ENCODE measurements at regions not wholly inside any gene's neighbourhood (a gene's known extent, or its start where the extent isn't known, plus 50 kb on each side); places are given as distances from the start of the nearest gene placed in this dataset.

- no peak for DNase-seq (ENCODE audit: low spot score)
Observed at GRCh38 chr5:105807951-105808350, 1862.8 kb downstream of the EFNA5 start.

GRCh38 chr5:105807290-105807689, 1863.4 kb downstream of the EFNA5 start:
- DNase-seq (ENCODE audit: low spot score), result no peak

- DNase-seq (ENCODE audit: low spot score), result no peak
Observed at GRCh38 chr5:105806596-105806995, 1864.1 kb downstream of the EFNA5 start.

GRCh38 chr5:105803431-105803830, 1867.3 kb downstream of the EFNA5 start:
- no peak for DNase-seq (ENCODE audit: low spot score)

- no peak for DNase-seq (ENCODE audit: low spot score)
Observed at GRCh38 chr5:105794578-105794977, 1876.2 kb downstream of the EFNA5 start.

GRCh38 chr5:105789246-105789645, 1881.5 kb downstream of the EFNA5 start:
- DNase-seq (ENCODE audit: low spot score), result no peak

- DNase-seq (ENCODE audit: low spot score), result no peak
Observed at GRCh38 chr5:105783811-105784210, 1886.9 kb downstream of the EFNA5 start.

GRCh38 chr5:105782501-105782900, 1888.2 kb downstream of the EFNA5 start:
- DNase-seq (ENCODE audit: low spot score), result no peak

GRCh38 chr5:105773241-105773640, 1897.5 kb downstream of the EFNA5 start:
- DNase-seq (ENCODE audit: low spot score), result no peak

- DNase-seq (ENCODE audit: low spot score), result no peak
Observed at GRCh38 chr5:105767267-105767666, 1903.5 kb downstream of the EFNA5 start.

GRCh38 chr5:105762728-105763127, 1908.0 kb downstream of the EFNA5 start:
- DNase-seq (ENCODE audit: low spot score), result no peak

GRCh38 chr5:105754056-105754455, 1916.7 kb downstream of the EFNA5 start:
- no peak for DNase-seq (ENCODE audit: low spot score)

GRCh38 chr5:105752801-105753200, 1917.9 kb downstream of the EFNA5 start:
- DNase-seq (ENCODE audit: low spot score), result no peak

- DNase-seq (ENCODE audit: low spot score), result no peak
Observed at GRCh38 chr5:105751908-105752307, 1918.8 kb downstream of the EFNA5 start.

- no peak for DNase-seq (ENCODE audit: low spot score)
Observed at GRCh38 chr5:105745111-105745510, 1925.6 kb downstream of the EFNA5 start.

- no peak for DNase-seq (ENCODE audit: low spot score)
Observed at GRCh38 chr5:105740242-105740641, 1930.5 kb downstream of the EFNA5 start.

GRCh38 chr5:105739732-105740131, 1931.0 kb downstream of the EFNA5 start:
- DNase-seq (ENCODE audit: low spot score), result no peak

GRCh38 chr5:105735704-105736103, 1935.0 kb downstream of the EFNA5 start:
- no peak for DNase-seq (ENCODE audit: low spot score)

- no peak for DNase-seq (ENCODE audit: low spot score)
Observed at GRCh38 chr5:105730982-105731381, 1939.8 kb downstream of the EFNA5 start.

- no peak for DNase-seq (ENCODE audit: low spot score)
Observed at GRCh38 chr5:105726093-105726492, 1944.6 kb downstream of the EFNA5 start.

- DNase-seq (ENCODE audit: low spot score), result no peak
Observed at GRCh38 chr5:105708442-105708841, 1962.3 kb downstream of the EFNA5 start.

- DNase-seq (ENCODE audit: low spot score), result no peak
Observed at GRCh38 chr5:105702323-105702722, 1968.4 kb downstream of the EFNA5 start.

- DNase-seq (ENCODE audit: low spot score), result no peak
Observed at GRCh38 chr5:105696440-105696839, 1974.3 kb downstream of the EFNA5 start.

- no peak for DNase-seq (ENCODE audit: low spot score)
Observed at GRCh38 chr5:105695941-105696340, 1974.8 kb downstream of the EFNA5 start.

GRCh38 chr5:105689596-105689995, 1981.1 kb downstream of the EFNA5 start:
- no peak for DNase-seq (ENCODE audit: low spot score)

Data from ecto neural progenitor cell (in vitro differentiated cells).